ENCODE measurements at regions not wholly inside any gene's neighbourhood (a gene's known extent, or its start where the extent isn't known, plus 50 kb on each side); places are given as distances from the start of the nearest gene placed in this dataset.

- TF ChIP-seq, protein P1, sequence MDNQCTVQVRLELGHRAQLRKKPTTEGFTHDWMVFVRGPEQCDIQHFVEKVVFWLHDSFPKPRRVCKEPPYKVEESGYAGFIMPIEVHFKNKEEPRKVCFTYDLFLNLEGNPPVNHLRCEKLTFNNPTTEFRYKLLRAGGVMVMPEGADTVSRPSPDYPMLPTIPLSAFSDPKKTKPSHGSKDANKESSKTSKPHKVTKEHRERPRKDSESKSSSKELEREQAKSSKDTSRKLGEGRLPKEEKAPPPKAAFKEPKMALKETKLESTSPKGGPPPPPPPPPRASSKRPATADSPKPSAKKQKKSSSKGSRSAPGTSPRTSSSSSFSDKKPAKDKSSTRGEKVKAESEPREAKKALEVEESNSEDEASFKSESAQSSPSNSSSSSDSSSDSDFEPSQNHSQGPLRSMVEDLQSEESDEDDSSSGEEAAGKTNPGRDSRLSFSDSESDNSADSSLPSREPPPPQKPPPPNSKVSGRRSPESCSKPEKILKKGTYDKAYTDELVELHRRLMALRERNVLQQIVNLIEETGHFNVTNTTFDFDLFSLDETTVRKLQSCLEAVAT (IDR thresholded peaks at IDR 0.05) = no peak
- TF ChIP-seq PAX8 (IDR thresholded peaks at IDR 0.05) (no peak), NFYB (IDR thresholded peaks at IDR 0.05; ENCODE audit: insufficient read depth, low read depth, low read length) (no peak), MYC (IDR thresholded peaks at IDR 0.05; ENCODE audit: insufficient read depth, insufficient read length, insufficient replicate concordance, low read length, severe bottlenecking) (no peak)
Measured at GRCh38 chr10:36019749-36020148, 377.7 kb upstream of the FZD8 start (continued).

GRCh38 chr10:36018996-36019395, 376.9 kb upstream of the FZD8 start:
- BruUV-seq (replicated peaks) = no TSS peak
- ChIA-PET POLR2A (no interaction called here), CTCF (no interaction called here), SMC1A (ENCODE audit: uncharacterized antibody, unreplicated experiment) (no interaction called here), RAD21 (ENCODE audit: unreplicated experiment) (no interaction called here)
- H3K27me3 ChIP-seq (replicated peaks in 1 of 2; ENCODE audit: control insufficient read depth in 2 of 2, insufficient read depth in 2 of 2, low read length in 1 of 2) = no peaks in the 10 kb centered on the region
- in situ Hi-C loops (cut with MboI) (no loop called here), intact Hi-C loops (cut with micrococcal nuclease; ENCODE audit: unreplicated experiment) (no loop called here)
- H3K4me2 ChIP-seq (ENCODE audit: control insufficient read depth, insufficient read depth) = no peak overlapping the region
- FAIRE-seq = no peak
- WGBS (ENCODE audit: insufficient coverage, insufficient replicate concordance, low lambda C conversion rate, missing lambda C conversion rate) = 7% methylated on average over 5 of the region's 5 CpGs
- no peaks in the 10 kb centered on the region for H3K9me3 ChIP-seq (replicated peaks; ENCODE audit: control insufficient read depth, insufficient read depth, low read length)
- no peak overlapping the region for H3K9ac ChIP-seq (ENCODE audit: control insufficient read depth, insufficient read depth, low read length)
- no peaks in the 10 kb centered on the region for H3K36me3 ChIP-seq (ENCODE audit: control insufficient read depth in 2 of 2, insufficient read depth in 2 of 2, low read length in 1 of 2)
- no peak overlapping the region for H3K27ac ChIP-seq (ENCODE audit: control insufficient read depth, insufficient read depth)
- H3K4me1 ChIP-seq (ENCODE audit: control insufficient read depth, insufficient read depth, low read length) = no peaks in the 10 kb centered on the region
- no peak for ATAC-seq
- no peak overlapping the region for H3K4me3 ChIP-seq
- H3K79me2 ChIP-seq (ENCODE audit: control insufficient read depth, insufficient read depth, low read length) = no peaks in the 10 kb centered on the region
- no peaks in the 10 kb centered on the region for H4K20me1 ChIP-seq (ENCODE audit: control insufficient read depth, insufficient read depth)
- no peak overlapping the region for H2AFZ ChIP-seq (ENCODE audit: control insufficient read depth, low read depth, low read length)
- DNase-seq (ENCODE audit: low read depth, low spot score) = no peak
- TF ChIP-seq NFYA (IDR thresholded peaks at IDR 0.05; ENCODE audit: borderline replicate concordance, low read depth, low read length) = no peak
- no peak for TF ChIP-seq CHD2 (IDR thresholded peaks at IDR 0.05; ENCODE audit: borderline replicate concordance, low read depth, low read length)
- TF ChIP-seq ZNF687 (IDR thresholded peaks at IDR 0.05) = no peak
- TF ChIP-seq USF2 (IDR thresholded peaks at IDR 0.05; ENCODE audit: borderline replicate concordance, low read depth, low read length) = no peak
- no peak for TF ChIP-seq RELA (IDR thresholded peaks at IDR 0.05; ENCODE audit: borderline replicate concordance, partially characterized antibody)
- TF ChIP-seq NRF1 (conservative IDR thresholded peaks at IDR 0.05; ENCODE audit: low read depth, low read length) = no peak
- TF ChIP-seq CHD4 (IDR thresholded peaks at IDR 0.05) = no peak
- TF ChIP-seq CBX3 (IDR thresholded peaks at IDR 0.05; ENCODE audit: borderline replicate concordance, low read depth) = no peak
- no peak for TF ChIP-seq SUZ12 (IDR thresholded peaks at IDR 0.05; ENCODE audit: unreplicated experiment)
- TF ChIP-seq ETV6 (conservative IDR thresholded peaks at IDR 0.05 in 1 of 2, IDR thresholded peaks at IDR 0.05 in 1 of 2; ENCODE audit: borderline replicate concordance in 1 of 2, low read depth in 1 of 2) = no peak
- no peak for TF ChIP-seq RB1 (IDR thresholded peaks at IDR 0.05; ENCODE audit: borderline replicate concordance)
- TF ChIP-seq STAT1 (conservative IDR thresholded peaks at IDR 0.05) = no peak
- no peak for TF ChIP-seq ZNF217 (IDR thresholded peaks at IDR 0.05)
- TF ChIP-seq TAF1 (IDR thresholded peaks at IDR 0.05; ENCODE audit: borderline replicate concordance, low read depth, low read length) = no peak
- TF ChIP-seq NR2C1 (IDR thresholded peaks at IDR 0.05) = no peak
